Activated CD8-positive, alpha-beta memory T cell treated with anti-CD3 and anti-CD28 coated beads, Interleukin-2, amount 10 ng/mL, durations not matched to agents 7 days and 5 days (primary cell): ENCODE measurements at regions not wholly inside any gene's neighbourhood (a gene's known extent, or its start where the extent isn't known, plus 50 kb on each side); places are given as distances from the start of the nearest gene placed in this dataset.
"Not testable (repeated sequence)": the region's sequence is repeated elsewhere in the genome, so short reads cannot be mapped to it uniquely, and the experiment has no call there.

Experiments used
- ATAC-seq: fragments of 150-1000 bp; cut with Tn5 transposase; one replicate; pipeline ENCODE4 v1.10.0; 2021; ENCODE audit warnings: moderate library complexity
- CTCF ChIA-PET: fragments of 350-600 bp; sonication (Branson Sonifier 250); formaldehyde crosslinking; loops from one replicate; lab custom pipeline; 2021; ENCODE audit warnings: antibody characterized with exemption; lab: Charles Lee
- DNase-seq: peaks from one replicate; pipeline ENCODE4 v3.0.0-alpha.2; 2020
- H3K27ac Mint-ChIP-seq: one replicate; pipeline ENCODE4 v1.8.0; 2021; ENCODE audit warnings: mild to moderate bottlenecking, mixed read lengths
- H3K27me3 Mint-ChIP-seq: one replicate; pipeline ENCODE4 v1.8.0; 2021; ENCODE audit warnings: mixed read lengths
- H3K36me3 Mint-ChIP-seq: one replicate; pipeline ENCODE4 v1.8.0; 2021; ENCODE audit warnings: mild to moderate bottlenecking, mixed read lengths
- H3K4me1 Mint-ChIP-seq: one replicate; pipeline ENCODE4 v1.8.0; 2021; ENCODE audit warnings: mixed read lengths
- H3K4me3 Mint-ChIP-seq: one replicate; pipeline ENCODE4 v1.8.0; 2021; ENCODE audit warnings: mild to moderate bottlenecking, moderate library complexity, mixed read lengths
- H3K9me3 Mint-ChIP-seq: one replicate; pipeline ENCODE4 v1.8.0; 2022; ENCODE audit warnings: low read depth, mixed read lengths

DNA sequence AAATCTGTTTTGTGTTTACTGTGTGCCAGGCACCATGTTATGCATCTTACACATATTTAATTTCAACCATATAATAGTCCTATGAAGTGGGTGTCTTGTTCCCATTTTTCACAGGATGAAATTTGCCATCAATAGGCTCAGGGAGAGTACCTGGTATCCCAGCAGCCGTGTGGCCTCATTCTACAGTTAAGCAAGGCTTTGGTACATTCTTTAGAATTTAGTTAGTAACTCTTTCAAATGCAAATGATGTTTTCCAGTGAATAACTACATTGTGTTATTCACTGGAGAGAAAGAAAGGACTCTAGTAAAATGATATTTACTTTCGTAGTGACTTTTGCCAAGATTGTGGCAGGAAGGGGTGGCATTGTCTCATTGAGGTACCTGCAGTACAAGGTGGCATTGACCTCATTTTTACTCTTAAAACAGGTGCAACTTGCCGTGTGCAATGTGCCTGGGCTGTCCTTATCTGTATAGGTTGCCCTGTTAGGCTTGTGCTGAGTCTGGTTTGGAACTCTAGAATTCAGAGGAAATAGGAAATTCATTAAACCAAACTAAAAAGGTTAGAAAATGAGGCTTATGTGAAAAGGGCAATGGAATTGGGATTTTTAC is 117.4 kb upstream of the NBPF8 start:
- ATAC-seq, H3K36me3 Mint-ChIP-seq, H3K9me3 Mint-ChIP-seq, CTCF ChIA-PET, H3K4me1 Mint-ChIP-seq, H3K27ac Mint-ChIP-seq, DNase-seq, H3K27me3 Mint-ChIP-seq, H3K4me3 Mint-ChIP-seq: not testable (repeated sequence)

DNA sequence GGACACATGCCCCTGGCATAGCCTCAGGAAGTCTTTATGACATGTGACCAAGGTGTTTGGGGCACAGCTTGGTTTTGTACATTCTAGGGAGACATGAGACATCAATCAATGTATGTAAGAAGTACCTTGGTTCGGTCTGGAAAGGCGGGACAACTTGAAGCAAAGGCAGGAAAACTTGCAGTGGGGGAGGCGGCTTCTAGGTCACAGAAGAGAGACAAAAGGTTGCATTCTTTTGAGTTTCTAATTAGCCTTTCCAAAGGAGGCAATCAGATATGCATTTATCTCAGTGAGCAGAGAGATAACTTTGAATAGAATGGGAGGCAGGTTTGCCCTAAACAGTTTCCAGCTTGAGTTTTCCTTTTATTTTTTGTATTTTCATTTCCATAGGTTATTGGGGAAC is 113.8 kb upstream of the SEC22B start:
- H3K36me3 Mint-ChIP-seq, H3K4me3 Mint-ChIP-seq, H3K27ac Mint-ChIP-seq, H3K9me3 Mint-ChIP-seq, H3K4me1 Mint-ChIP-seq, DNase-seq, H3K27me3 Mint-ChIP-seq, ATAC-seq, CTCF ChIA-PET: not testable (repeated sequence)

DNA sequence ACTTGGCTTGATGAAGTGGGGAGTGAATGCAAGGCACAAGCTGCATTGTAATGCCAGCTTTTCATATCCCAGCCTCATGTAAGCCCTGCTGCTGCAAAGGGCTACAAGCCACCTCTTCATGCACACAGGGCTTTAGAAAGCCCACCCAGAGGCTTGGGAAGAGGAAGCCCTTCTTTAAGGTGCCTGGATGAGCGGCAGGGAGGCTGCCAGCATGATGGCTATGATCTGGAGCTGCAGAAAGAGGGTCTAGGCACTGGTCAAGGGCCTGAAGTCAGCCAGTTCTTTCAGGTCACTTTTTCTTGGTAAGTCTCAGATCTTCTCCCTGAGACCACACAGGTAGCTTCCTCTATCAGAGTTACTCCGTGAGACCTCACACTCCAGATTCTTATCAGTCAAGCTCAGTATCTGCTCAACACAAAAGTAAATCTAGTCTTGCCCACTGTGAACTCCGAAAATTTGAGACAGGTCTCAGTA is 113.3 kb upstream of the SEC22B start:
- ATAC-seq, H3K9me3 Mint-ChIP-seq, H3K4me1 Mint-ChIP-seq, H3K27ac Mint-ChIP-seq, CTCF ChIA-PET, H3K36me3 Mint-ChIP-seq, H3K27me3 Mint-ChIP-seq, DNase-seq, H3K4me3 Mint-ChIP-seq: not testable (repeated sequence)

DNA sequence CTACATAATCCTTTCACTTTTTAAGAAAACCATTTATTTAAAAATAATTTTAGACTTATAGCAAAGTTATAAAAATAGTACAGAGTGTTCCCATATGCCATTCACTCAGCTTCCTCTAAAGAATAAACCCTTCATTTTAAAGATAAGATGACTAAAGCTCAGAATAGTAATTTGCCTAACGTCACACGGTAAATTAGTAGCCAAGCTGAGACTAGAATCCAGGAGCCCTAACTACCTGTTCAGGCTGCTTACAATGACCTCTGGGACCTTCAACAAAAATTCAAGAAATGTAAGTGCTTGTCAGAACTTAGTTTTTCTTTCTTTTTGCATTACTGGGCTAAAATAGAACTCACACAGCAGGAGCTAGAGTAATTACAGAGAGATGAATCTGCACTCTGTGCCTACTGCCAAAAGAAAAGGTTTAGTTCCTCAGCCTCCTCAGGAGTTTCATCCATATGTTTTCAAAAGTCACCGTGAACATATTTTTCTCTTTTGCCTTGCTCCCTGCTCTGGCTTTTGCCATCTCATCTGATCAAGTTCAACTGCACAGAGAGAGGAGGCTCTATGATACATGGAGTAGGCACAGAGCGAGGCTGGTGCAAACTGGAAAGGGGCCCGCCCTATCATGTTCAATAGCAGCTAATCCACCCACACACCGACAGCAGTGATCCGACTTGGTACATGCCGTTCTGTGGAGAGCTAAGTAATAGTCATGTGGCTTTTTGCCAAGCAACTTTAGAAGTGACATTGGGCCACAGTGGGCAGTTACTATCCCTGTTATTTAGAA is 112.7 kb upstream of the SEC22B start:
- H3K36me3 Mint-ChIP-seq, H3K9me3 Mint-ChIP-seq, H3K27me3 Mint-ChIP-seq, H3K4me1 Mint-ChIP-seq, H3K27ac Mint-ChIP-seq, H3K4me3 Mint-ChIP-seq, DNase-seq, ATAC-seq, CTCF ChIA-PET: not testable (repeated sequence)

DNA sequence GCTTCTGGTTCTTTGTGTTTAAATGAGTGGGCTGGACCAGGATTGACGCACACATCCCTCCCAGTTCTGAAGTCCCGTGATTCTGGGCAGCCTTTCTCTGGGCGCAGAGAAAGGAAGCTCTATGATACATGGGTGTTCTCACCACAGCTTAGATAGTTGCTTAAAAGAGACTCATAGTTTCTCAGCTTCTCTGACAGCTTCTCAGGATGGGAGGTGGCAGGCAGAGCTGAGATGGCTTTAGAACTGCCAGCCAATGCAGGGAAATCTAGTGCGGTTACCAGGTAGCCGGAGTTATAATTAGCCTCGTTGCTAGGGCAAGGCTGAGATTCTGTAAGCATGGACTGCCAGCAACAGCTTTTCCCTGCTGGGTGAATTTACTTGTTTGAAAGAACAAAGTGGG is 111.8 kb upstream of the SEC22B start:
- H3K4me1 Mint-ChIP-seq, H3K9me3 Mint-ChIP-seq, H3K27ac Mint-ChIP-seq, DNase-seq, H3K27me3 Mint-ChIP-seq, H3K36me3 Mint-ChIP-seq, CTCF ChIA-PET, H3K4me3 Mint-ChIP-seq, ATAC-seq: not testable (repeated sequence)

DNA sequence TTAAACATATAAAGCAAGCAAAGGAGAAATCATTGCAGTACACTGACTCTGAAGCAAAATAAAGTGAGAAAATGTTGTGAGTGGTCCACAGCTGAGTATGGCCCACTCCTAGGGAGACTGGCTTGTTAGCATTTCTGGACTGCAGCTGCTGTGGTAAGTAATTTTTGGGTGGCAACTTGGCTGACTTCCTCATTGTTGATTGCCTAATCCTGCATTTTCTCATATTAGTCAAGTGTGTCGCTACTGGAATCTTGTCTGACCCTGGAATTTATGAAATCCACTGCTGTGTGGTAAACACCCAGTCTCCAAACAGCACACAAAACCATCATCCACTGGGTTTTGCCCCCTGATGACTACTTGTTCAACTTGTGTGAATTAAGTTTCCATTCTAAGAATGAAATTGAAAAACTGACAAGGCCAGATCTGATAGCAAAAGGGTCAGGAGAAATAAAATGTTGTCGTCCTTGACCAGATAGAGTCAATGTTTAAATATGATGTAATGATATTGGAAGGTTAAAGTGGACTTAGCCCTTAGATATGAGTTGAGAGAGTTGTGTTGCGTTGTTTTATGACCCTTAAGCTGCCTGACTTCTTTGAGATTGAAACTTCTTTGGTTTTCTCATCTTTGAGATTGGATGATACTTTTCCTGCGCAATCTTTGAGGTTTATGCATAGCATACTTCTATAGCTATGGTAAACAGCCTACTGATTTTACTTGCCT is 106.6 kb upstream of the SEC22B start:
- H3K27ac Mint-ChIP-seq, CTCF ChIA-PET, H3K27me3 Mint-ChIP-seq, H3K4me3 Mint-ChIP-seq, ATAC-seq, H3K36me3 Mint-ChIP-seq, H3K9me3 Mint-ChIP-seq, H3K4me1 Mint-ChIP-seq, DNase-seq: not testable (repeated sequence)

DNA sequence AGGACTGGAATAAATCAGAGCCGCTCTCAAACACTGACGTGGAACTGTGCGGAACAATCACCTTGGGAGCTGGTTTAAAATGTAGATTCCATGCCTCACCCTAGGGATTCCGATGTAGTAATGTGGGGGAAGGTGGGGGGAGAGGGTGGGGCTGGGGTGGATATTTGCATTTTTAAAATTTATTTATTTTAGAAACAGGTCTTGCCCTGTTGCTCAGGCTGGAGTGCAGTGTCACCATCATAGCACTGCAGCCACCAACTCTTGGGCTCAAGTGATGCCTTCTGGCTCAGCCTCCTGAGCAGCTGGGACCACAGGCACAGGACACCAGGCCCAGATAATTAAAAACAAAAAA is 101.9 kb upstream of the SEC22B start:
- H3K36me3 Mint-ChIP-seq, DNase-seq, H3K27me3 Mint-ChIP-seq, H3K9me3 Mint-ChIP-seq, H3K4me1 Mint-ChIP-seq, CTCF ChIA-PET, H3K4me3 Mint-ChIP-seq, H3K27ac Mint-ChIP-seq, ATAC-seq: not testable (repeated sequence)

DNA sequence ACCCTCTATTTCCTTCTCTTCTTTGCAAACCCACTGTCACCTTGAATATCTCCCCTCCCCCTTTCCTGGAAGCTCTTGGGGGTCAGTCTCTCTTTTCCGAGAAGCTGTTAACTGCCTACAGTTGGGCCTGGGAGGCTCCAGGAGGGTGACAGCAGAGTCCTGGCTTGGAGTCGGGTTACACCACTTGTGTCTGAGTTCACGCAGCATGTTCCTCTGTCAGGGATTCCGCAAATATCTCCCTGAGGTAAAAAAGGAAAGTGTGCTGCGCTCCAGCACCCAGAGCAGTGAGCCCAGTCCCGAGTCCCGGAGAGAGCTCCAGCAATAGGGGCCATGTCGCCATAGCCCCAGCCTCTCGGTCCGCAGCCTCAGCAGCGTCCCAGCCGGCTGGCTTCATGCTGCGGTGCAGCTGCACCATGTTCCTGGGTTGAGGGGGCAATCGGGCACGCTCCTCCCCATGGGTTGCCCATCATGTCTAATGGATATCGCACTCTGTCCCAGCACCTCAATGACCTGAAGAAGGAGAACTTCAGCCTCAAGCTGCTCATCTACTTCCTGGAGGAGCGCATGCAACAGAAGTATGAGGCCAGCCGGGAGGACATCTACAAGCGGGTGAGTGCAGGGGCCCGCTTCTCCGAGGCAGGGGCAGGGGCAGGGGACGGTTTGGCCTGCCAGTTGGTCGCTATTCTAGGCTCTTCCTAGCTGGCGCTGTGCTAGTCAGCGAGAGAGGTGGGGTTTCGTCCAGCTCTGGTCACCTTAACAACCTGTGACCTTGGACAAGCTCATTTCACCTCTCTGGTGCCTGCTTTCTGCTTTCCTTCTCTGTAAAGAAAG is 101.3 kb upstream of the SEC22B start:
- ATAC-seq, H3K36me3 Mint-ChIP-seq, CTCF ChIA-PET, H3K27me3 Mint-ChIP-seq, H3K4me1 Mint-ChIP-seq, H3K9me3 Mint-ChIP-seq, H3K4me3 Mint-ChIP-seq, H3K27ac Mint-ChIP-seq, DNase-seq: not testable (repeated sequence)

DNA sequence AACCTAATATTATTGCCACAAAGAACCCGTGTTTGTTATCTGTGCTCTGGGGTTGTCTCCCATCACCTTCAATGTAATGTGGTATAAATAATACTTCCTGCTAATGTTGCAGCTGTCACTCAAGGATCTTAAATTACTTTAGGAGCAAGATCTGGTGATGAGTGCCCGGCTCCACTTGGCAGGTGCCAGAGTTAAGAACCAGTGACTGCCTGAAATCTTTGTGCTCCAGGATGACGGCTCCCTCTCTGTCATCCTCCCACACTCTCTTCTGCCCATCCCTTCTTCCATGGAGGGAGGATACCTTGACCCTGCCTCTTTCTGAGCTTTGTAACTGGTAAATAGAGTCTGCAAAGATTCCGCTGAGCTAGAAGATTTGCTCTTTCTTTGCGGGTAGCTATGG is 100.4 kb upstream of the SEC22B start:
- DNase-seq, ATAC-seq, H3K9me3 Mint-ChIP-seq, H3K36me3 Mint-ChIP-seq, H3K27me3 Mint-ChIP-seq, H3K4me3 Mint-ChIP-seq, H3K4me1 Mint-ChIP-seq, H3K27ac Mint-ChIP-seq, CTCF ChIA-PET: not testable (repeated sequence)

DNA sequence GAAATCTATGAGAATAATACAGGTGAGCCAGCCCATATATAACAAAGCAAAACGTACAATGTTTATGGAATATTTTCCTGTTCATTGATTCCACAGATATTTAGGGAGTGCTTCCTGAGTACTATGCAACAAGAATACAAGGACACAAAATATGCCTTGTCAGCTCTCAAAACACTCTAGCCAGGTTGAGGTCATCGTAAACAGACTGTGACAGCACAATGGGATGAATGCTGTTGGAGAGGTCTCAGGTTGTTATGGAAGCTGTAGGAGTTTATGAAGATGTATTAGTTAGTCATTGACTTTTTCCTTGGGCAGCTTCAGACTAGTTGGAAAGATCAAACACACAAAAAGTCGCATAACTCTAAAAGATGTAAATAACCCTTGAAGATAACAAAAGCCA is 98.1 kb upstream of the SEC22B start:
- H3K27me3 Mint-ChIP-seq, H3K27ac Mint-ChIP-seq, H3K4me3 Mint-ChIP-seq, H3K36me3 Mint-ChIP-seq, ATAC-seq, CTCF ChIA-PET, DNase-seq, H3K4me1 Mint-ChIP-seq, H3K9me3 Mint-ChIP-seq: not testable (repeated sequence)

DNA sequence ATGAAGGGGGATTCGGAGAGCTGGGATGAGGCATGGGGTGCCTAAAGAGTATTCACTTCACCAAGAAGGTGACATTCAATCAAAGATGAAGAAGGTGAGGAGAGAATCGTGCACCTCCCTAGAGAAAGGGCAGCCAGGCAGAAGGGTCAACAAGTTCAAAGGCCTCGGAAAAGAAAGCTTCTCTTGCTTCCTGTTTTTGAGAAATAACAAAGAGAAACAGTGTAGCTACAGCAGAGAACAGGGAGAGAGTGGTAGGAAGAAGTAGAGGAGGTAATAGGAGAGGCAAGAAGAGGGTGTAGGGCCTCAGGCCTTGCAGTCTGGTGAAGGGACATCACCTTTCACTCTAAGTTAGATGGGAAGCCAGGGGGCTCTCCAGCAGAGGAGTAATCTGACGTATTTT is 97.0 kb upstream of the SEC22B start:
- H3K27me3 Mint-ChIP-seq, H3K4me3 Mint-ChIP-seq, H3K27ac Mint-ChIP-seq, H3K4me1 Mint-ChIP-seq, ATAC-seq, CTCF ChIA-PET, H3K36me3 Mint-ChIP-seq, H3K9me3 Mint-ChIP-seq, DNase-seq: not testable (repeated sequence)

DNA sequence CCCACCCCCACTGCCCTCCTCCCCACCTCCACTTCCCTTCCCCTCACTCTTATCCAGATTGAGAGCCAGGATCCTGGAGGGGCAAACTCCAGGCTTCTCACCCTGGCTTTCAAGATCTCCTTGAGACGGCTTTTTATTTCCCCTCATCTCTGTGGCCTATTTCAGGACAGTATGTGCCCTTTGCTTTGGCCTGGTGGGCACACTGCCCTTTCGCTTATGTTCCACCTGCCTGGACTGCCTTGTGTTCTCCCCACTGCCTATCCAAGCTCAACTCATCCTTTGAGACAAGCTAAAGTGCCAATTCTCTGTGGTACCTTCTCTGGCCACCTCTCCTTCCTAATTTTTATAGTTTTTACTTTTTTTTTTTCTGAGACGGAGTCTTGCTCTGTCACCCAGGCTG is 95.9 kb upstream of the SEC22B start:
- DNase-seq, H3K4me1 Mint-ChIP-seq, H3K9me3 Mint-ChIP-seq, H3K27ac Mint-ChIP-seq, ATAC-seq, CTCF ChIA-PET, H3K36me3 Mint-ChIP-seq, H3K27me3 Mint-ChIP-seq, H3K4me3 Mint-ChIP-seq: not testable (repeated sequence)

DNA sequence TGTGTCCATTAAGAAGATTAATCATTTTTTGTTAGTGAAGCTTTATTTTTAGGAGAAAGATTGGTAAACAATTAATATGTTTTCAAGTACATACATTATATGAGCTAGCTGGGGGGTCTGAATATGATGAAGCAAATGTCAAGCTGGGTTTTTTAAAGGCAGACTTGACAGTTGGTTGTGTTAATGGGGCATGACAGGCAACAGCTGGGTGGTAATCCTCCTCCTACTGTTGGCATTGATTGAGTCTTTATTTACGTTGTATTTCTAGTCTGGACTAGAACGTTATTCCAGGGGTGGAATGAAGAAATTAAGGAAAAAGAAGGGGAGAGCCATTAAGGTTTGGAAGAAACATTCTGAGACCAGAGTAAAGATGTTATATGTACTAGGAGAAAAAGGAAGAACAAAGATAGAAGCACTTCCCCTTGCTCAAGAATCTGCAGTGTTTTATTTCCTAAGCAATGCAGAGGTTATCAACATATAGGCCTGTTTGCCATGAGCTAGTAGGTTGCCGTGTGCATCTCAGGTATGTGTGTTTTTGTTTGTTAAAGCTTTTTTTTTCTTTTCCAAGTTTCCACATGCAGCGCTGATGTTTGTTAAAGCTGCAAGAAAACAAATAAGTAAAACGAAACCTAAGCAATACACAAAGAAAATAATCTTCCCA is 95.4 kb upstream of the SEC22B start:
- not testable (repeated sequence) for H3K4me1 Mint-ChIP-seq, H3K27ac Mint-ChIP-seq

More for the DNA sequence above, 95.4 kb upstream of the SEC22B start:
- CTCF ChIA-PET, H3K9me3 Mint-ChIP-seq, ATAC-seq, H3K27me3 Mint-ChIP-seq, DNase-seq, H3K4me3 Mint-ChIP-seq, H3K36me3 Mint-ChIP-seq: not testable (repeated sequence)
